Type B pancreatic cell (in vitro differentiated cells): ENCODE measurements at regions not wholly inside any gene's neighbourhood (a gene's known extent, or its start where the extent isn't known, plus 50 kb on each side); places are given as distances from the start of the nearest gene placed in this dataset.
"Not testable (repeated sequence)": the region's sequence is repeated elsewhere in the genome, so short reads cannot be mapped to it uniquely, and the experiment has no call there.

Source experiments
- DNase-seq: peaks from one replicate; pipeline ENCODE4 v3.0.0; 2021; ENCODE audit warnings: mixed read lengths; ENCODE audit not compliant: unreplicated experiment; ENCODE audit errors: extremely low spot score
- H3K27ac Mint-ChIP-seq: 2 replicates; pipeline ENCODE4 v1.8.0; 2021; ENCODE audit warnings: mild to moderate bottlenecking, mixed read lengths
- H3K27me3 Mint-ChIP-seq: 2 replicates; pipeline ENCODE4 v1.8.0; 2021; ENCODE audit warnings: mixed read lengths
- H3K36me3 Mint-ChIP-seq: 2 replicates; pipeline ENCODE4 v1.8.0; 2021; ENCODE audit warnings: mixed read lengths
- H3K4me1 Mint-ChIP-seq: one replicate; pipeline ENCODE4 v1.8.0; 2021; ENCODE audit warnings: mixed read lengths; ENCODE audit not compliant: unreplicated experiment
- H3K4me3 Mint-ChIP-seq: 2 replicates; pipeline ENCODE4 v1.8.0; 2021; ENCODE audit warnings: mild to moderate bottlenecking, mixed read lengths
- H3K9me3 Mint-ChIP-seq: 2 replicates; pipeline ENCODE4 v1.8.0; 2021; ENCODE audit warnings: mixed read lengths
- CTCF ChIP-seq: fragments of 200-600 bp; sonication (generic); conservative IDR thresholded peaks from 2 replicates; pipeline ENCODE4 v1.5.0; 2021; ENCODE audit warnings: antibody characterized with exemption, mild to moderate bottlenecking

GRCh38 chr22:23446796-23447350 lies 133.2 kb downstream of the IGLL1 start:
- H3K4me1 Mint-ChIP-seq, result peaks cover 8% of the 10 kb centered on the region
- no peak overlapping the region for H3K4me3 Mint-ChIP-seq
- DNase-seq, result no peak
- peaks cover 15% of the 10 kb centered on the region for H3K36me3 Mint-ChIP-seq
- H3K27ac Mint-ChIP-seq, result no peak overlapping the region
- no peaks in the 10 kb centered on the region for H3K27me3 Mint-ChIP-seq
- peaks cover 5% of the 10 kb centered on the region for H3K9me3 Mint-ChIP-seq
- TF ChIP-seq CTCF, result no peak

GRCh38 chr22:23446194-23446593 lies 133.9 kb downstream of the IGLL1 start:
- H3K27me3 Mint-ChIP-seq, H3K9me3 Mint-ChIP-seq, DNase-seq, H3K27ac Mint-ChIP-seq, H3K4me3 Mint-ChIP-seq, H3K4me1 Mint-ChIP-seq: not testable (repeated sequence)
- H3K36me3 Mint-ChIP-seq, result peaks cover 15% of the 10 kb centered on the region

- H3K27ac Mint-ChIP-seq, DNase-seq, H3K27me3 Mint-ChIP-seq, H3K4me1 Mint-ChIP-seq, H3K9me3 Mint-ChIP-seq, H3K4me3 Mint-ChIP-seq: not testable (repeated sequence)
- H3K36me3 Mint-ChIP-seq, result peaks cover 15% of the 10 kb centered on the region
Measured at GRCh38 chr22:23443905-23444304, 136.2 kb downstream of the IGLL1 start.

GRCh38 chr22:23439581-23439980 lies 140.5 kb downstream of the IGLL1 start:
- peaks cover 12% of the 10 kb centered on the region for H3K4me1 Mint-ChIP-seq
- not testable (repeated sequence) for H3K4me3 Mint-ChIP-seq, H3K27ac Mint-ChIP-seq, DNase-seq, H3K27me3 Mint-ChIP-seq, H3K9me3 Mint-ChIP-seq, H3K36me3 Mint-ChIP-seq

- DNase-seq, result no peak
- Mint-ChIP-seq H3K27ac (no peak overlapping the region), H3K4me1 (peaks cover 18% of the 10 kb centered on the region), H3K9me3 (no peaks in the 10 kb centered on the region), H3K27me3 (no peaks in the 10 kb centered on the region), H3K4me3 (no peak overlapping the region), H3K36me3 (peaks cover 6% of the 10 kb centered on the region)
- TF ChIP-seq CTCF, result no peak
Measured at GRCh38 chr22:23438216-23438615, 141.9 kb downstream of the IGLL1 start.

GRCh38 chr22:23437779-23438178 lies 142.3 kb downstream of the IGLL1 start:
- no peak for DNase-seq
- no peak overlapping the region for H3K27ac Mint-ChIP-seq
- H3K4me1 Mint-ChIP-seq, result peaks cover 22% of the 10 kb centered on the region
- H3K36me3 Mint-ChIP-seq, result peaks cover 6% of the 10 kb centered on the region
- TF ChIP-seq CTCF, result no peak
- H3K9me3 Mint-ChIP-seq, result no peaks in the 10 kb centered on the region
- no peak overlapping the region for H3K4me3 Mint-ChIP-seq
- no peaks in the 10 kb centered on the region for H3K27me3 Mint-ChIP-seq

GRCh38 chr22:23437107-23437395 lies 143.0 kb downstream of the IGLL1 start:
- not testable (repeated sequence) for DNase-seq, H3K27ac Mint-ChIP-seq, H3K27me3 Mint-ChIP-seq, H3K36me3 Mint-ChIP-seq, H3K4me3 Mint-ChIP-seq, H3K9me3 Mint-ChIP-seq
- peaks cover 22% of the 10 kb centered on the region for H3K4me1 Mint-ChIP-seq

- not testable (repeated sequence) for H3K27me3 Mint-ChIP-seq, H3K36me3 Mint-ChIP-seq, H3K4me3 Mint-ChIP-seq, H3K9me3 Mint-ChIP-seq, H3K27ac Mint-ChIP-seq, DNase-seq
- H3K4me1 Mint-ChIP-seq, result peaks cover 27% of the 10 kb centered on the region
Measured at GRCh38 chr22:23436354-23437106, 143.6 kb downstream of the IGLL1 start.

GRCh38 chr22:23435186-23435585 lies 144.9 kb downstream of the IGLL1 start:
- H3K9me3 Mint-ChIP-seq, DNase-seq, H3K27me3 Mint-ChIP-seq, H3K27ac Mint-ChIP-seq, H3K4me3 Mint-ChIP-seq: not testable (repeated sequence)
- Mint-ChIP-seq H3K36me3 (peaks cover 10% of the 10 kb centered on the region), H3K4me1 (peaks cover 35% of the 10 kb centered on the region)

- H3K4me3 Mint-ChIP-seq, H3K27ac Mint-ChIP-seq, H3K9me3 Mint-ChIP-seq, H3K27me3 Mint-ChIP-seq, DNase-seq: not testable (repeated sequence)
- peaks cover 10% of the 10 kb centered on the region for H3K36me3 Mint-ChIP-seq
- H3K4me1 Mint-ChIP-seq, result peaks cover 35% of the 10 kb centered on the region
Measured at GRCh38 chr22:23434198-23434830, 145.8 kb downstream of the IGLL1 start.
